ENCODE measurements at regions not wholly inside any gene's neighbourhood (a gene's known extent, or its start where the extent isn't known, plus 50 kb on each side); places are given as distances from the start of the nearest gene placed in this dataset.

GRCh38 chr1:232110281-232111090 lies 483.9 kb downstream of the DISC1 start:
- no peak for DNase-seq

GRCh38 chr1:232109391-232109790 lies 482.8 kb downstream of the DISC1 start:
- no peak for DNase-seq

DNA sequence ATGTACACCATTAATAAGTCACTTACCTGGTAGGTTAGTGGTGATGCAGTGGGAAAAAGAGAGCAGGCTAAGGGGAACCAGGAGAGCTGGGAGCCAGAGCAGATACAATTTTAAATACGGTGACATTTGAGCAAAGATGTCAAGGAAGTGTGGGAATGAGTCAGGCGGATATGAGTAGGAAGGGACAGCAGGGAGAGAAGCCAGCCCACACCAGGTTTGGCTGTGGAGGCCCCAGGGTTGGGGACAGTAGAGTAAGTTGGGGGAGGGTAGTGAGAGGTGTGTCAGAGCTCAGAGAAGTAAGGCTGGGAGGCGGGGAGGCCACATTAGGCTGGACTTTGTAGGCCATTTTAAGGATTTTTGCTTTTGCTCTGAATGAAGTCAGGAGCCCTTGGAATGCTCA lies 482.0 kb downstream of the DISC1 start:
- no peak for DNase-seq

DNA sequence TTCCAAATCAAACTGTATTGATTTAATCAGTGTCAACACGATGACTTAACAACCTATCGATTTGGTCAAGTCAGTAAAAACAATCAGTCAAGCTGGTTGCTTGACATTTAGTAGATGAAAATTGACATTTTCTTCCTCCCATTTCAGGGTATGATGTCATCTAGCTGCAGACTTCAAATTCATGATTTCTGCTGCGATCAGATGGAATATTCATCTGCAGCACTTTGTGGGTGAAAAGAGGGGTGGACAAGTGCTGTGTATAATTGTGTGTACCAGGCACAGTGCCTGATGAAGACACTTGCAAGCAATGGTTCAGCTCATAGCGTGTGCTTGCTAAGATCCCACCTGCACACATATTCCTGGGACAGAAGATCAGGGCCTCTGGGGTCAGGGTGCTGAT lies 479.8 kb downstream of the DISC1 start:
- DNase-seq: no peak

DNA sequence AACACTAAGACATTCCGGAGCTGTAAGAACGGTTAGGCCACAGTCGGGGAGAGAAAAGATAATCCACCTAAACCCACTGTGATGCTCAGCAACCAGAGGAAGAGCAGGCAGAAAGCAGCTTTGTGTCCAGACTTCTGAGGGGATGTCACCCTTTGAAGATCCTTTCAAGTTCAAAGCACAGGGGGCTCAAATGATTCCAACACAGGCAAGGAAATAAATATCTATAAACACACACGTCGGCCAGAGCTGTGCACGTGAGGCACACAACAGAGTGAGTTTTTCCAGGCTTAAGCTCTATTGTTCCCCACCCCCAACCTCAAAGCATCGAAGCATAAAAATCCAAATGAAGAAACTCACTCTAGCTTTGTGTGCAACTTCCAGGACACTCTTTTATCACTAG lies 479.0 kb downstream of the DISC1 start:
- DNase-seq: no peak

GRCh38 chr1:232101231-232101630 lies 474.6 kb downstream of the DISC1 start:
- no peak for DNase-seq

GRCh38 chr1:232096751-232097150 lies 470.2 kb downstream of the DISC1 start:
- no peak for DNase-seq

Measured in suppressor macrophage treated with lipopolysaccharide for 1 hour (primary cell).